HK-2 (cell line): ENCODE measurements at regions not wholly inside any gene's neighbourhood (a gene's known extent, or its start where the extent isn't known, plus 50 kb on each side); places are given as distances from the start of the nearest gene placed in this dataset.
A peak's percentile ranks its signal among the peaks of the same experiment; 100 is the strongest.

Source experiments
- DNase-seq: peaks from one replicate; pipeline ENCODE4 v3.0.0-alpha.2; 2018; ENCODE audit not compliant: unreplicated experiment

DNA sequence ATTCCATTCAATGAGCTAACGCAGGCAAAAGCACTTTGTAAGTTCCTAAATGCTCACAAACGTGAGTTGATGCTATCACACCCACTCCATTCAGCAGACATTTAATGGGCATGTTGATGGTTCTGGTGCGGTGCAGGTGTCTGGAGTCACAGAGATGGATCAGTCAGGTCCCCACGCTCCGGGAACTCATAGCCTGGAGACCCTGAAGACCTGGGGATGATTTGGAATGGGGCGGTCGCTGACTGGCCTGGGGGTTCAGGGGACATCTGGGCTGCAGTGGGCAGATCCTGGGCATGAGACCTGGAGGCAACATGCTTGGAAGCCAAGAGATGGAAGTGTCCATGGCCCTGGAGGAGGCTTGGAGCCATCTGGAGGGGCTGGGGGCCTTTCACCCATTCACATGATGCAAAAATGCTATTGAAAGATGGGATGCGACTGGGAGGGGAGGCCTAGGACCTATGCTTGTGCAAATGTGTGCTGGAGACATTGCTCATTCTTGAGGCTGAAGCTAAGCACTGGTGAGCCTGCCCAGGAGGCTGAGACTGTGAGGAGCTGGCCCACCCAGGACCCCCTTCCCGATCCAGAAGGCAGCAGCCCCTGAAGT lies 522.6 kb downstream of the GLRX3 start:
- no peak for DNase-seq

DNA sequence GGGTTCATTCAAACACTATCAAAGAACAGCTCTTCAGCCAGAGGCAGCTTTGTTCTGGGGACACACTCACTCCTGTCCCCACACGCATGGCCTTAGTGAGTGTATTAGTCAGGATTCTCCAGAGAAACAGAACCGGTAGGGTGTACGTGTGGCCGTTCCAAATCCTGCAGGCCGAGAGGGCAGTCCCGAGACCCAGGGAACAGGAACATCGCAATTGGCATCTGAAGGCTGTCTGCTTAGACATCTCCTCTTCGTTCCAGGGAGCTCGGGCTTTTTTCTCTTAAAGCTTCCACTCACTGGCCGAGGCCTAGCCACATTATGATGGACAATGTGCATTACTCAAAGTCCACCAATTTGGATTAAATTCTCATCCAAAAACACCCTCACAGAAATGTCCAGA lies 523.3 kb downstream of the GLRX3 start:
- no peak for DNase-seq

- no peak for DNase-seq
Observed at GRCh38 chr10:130660266-130660665, 524.1 kb downstream of the GLRX3 start.

DNA sequence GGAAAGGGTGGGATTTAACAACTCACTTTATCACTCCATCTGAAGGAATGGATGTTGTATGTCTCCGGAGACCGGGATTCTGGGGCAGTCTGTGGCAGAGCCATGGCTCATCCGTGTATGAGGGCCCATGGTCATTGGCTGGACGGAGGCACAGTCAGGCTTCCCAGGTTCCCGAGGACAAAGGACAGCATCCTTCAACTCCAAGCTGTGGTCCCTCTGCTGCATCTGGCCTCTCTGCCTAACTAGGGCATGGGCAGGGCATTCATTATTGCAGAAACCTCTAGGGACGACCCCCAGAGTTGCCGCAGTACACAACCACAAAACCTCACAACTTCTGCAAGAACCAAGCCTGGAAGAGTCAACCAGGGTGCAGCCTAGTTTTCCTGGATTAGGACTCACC lies 525.2 kb downstream of the GLRX3 start:
- no peak for DNase-seq

GRCh38 chr10:130662775-130663174 lies 526.6 kb downstream of the GLRX3 start:
- no peak for DNase-seq

- no peak for DNase-seq
Observed at GRCh38 chr10:130664526-130664925, 528.3 kb downstream of the GLRX3 start.

DNA sequence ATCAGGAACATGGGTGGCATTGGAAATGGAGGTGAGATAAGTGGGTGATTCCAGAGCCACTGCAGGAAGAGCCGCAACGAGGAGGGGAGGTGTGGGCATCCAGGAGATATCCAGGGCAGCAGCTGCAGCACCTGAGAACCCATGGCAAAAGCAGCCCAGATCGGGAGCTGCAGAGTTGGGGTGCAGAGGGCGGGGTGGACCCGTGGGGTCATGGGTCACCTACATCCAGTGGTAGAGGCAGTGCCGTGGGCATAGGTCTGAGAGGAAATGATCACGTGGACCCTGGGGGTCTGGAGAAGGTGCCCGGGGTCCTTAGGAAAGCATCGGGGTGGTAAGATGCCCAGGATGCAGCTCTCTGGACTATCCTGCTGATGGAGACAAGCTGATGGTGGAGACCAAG lies 530.0 kb downstream of the GLRX3 start:
- no peak for DNase-seq

- peak; percentile 2 for DNase-seq
Observed at GRCh38 chr10:130686689-130687300, 550.6 kb downstream of the GLRX3 start.

GRCh38 chr10:130687566-130687965 lies 551.4 kb downstream of the GLRX3 start:
- no peak for DNase-seq

- no peak for DNase-seq
Observed at GRCh38 chr10:130689743-130690626, 553.8 kb downstream of the GLRX3 start.

DNA sequence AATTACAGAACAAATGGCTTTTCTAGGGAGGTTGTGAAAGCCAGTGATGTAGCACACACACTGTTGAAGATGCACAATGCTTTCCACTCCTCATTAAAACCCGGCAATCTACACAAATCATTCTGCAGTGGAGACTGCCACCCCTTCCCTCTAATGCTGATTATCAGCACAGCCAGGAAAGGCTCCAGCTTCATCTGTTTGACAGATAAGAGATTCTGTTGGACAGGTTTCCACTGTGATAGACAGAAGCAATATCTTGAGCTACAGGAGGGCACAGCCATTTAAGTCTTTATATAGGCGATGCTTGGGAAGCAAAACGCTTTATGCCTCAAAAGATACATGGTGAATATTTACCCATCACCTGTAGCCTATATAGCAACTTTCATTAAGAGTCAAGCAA lies 555.6 kb downstream of the GLRX3 start:
- no peak for DNase-seq

GRCh38 chr10:130696870-130697269 lies 560.7 kb downstream of the GLRX3 start:
- DNase-seq: no peak

GRCh38 chr10:130707389-130707979 lies 571.3 kb downstream of the GLRX3 start:
- DNase-seq: no peak

- no peak for DNase-seq
Observed at GRCh38 chr10:130708465-130709070, 572.4 kb downstream of the GLRX3 start.

DNA sequence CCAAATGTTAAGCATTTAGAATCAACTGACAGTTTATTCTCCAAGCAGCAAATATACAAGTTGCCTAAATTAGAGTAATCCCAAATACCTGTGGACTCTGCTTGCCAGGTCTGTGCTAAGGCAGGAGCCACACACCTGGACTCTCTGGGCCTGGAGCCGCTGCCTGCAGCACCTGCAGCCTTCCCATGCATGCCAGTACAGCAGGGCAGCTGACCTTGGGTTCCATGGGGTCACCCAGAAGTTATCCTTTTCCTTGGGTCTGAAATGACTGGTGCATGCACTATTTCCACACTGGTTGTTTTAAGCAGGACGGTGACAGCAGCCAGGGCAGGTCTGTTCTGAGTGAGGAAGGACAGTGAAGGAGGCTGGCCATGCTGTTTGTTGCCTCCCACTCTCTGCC lies 573.2 kb downstream of the GLRX3 start:
- DNase-seq: no peak

GRCh38 chr10:130711072-130711471 lies 574.9 kb downstream of the GLRX3 start:
- DNase-seq: no peak

DNA sequence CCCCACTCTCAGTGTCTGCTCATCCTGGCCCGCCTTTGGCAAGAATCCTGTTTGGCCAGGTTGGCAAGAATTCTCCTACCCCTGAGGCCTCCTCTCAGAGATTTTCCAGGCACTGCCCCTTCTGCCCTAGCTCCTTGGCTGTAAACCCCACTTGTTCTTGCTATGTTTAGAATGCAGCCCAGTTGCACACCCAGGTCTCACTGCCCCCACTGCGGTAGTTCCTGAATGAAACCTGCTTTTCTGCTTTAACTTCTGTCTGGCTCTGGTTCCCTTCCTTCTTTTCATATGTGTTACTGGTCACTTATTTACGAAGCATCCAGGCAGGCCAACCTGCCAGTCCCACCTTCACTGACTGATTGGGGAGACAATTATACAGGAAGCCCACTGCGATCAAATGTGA lies 576.9 kb downstream of the GLRX3 start:
- DNase-seq: no peak

DNA sequence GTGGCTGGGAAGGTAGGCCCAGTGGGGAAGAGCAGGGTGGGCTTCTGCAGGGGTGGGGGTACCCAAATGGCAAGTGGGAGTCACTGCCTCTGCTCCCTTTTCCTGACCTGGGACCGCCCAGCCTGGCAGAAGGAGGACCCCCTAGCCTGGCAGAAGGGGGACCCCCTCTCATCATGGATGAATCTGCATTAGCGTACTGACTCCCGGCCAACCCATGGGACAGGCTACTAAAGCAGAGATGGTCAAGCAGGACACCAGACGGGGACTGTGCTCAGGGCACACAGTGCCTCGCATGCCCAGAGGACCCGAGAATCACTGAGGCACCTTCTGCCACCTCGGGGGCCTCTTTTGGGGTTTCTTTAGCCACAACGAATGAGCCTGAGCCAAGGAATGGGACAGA lies 577.5 kb downstream of the GLRX3 start:
- DNase-seq: no peak

GRCh38 chr10:130714742-130715467 lies 578.7 kb downstream of the GLRX3 start:
- DNase-seq: no peak

DNA sequence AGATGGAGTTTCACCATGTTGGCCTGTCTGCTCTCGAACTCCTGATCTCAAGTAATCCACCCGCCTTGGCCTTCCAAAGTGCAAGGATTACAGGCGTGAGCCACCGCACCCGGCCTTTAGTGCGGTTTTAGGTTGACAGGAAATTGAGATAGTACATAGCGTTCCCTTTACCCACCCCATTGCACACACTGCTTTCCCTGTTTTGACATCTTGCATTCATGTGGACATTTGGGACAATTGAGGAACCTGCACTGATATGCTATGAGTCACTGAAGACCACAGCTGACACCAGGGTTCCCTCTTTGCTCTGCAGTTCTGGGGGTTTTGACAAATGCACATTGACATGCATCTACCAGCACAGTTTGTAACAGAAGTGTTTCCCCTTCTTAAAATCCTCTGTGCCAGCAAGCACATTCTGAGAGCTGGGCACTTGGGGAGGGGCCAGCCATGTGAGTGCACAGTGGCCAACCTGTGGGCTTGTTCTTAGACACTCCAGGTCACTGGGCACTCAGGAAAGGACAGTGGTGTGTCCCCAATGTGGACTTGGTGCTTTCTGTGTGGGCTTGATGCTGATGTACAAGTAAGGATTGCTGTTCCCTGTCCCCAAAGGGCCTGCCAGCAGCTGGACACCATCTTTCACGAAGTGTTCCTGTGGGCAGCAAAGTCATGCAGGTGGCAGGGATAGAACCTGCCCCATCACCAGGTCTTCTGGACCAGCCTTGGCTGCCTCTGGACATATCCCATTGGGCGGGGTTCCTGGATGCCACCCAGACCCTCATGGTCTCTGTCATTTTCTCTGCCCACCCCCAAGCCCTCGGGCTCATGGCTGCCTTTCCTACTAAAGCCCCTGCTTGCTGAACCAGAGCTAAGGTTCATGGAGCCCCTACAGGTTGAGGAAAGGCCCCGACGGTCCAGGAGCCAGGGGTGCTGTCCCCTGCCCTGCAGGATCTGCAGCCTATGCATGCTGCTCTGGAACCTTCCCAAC lies 579.8 kb downstream of the GLRX3 start:
- no peak for DNase-seq
